GM19324 (cell line): ENCODE measurements at regions not wholly inside any gene's neighbourhood (a gene's known extent, or its start where the extent isn't known, plus 50 kb on each side); places are given as distances from the start of the nearest gene placed in this dataset.
"Not testable (repeated sequence)": the region's sequence is repeated elsewhere in the genome, so short reads cannot be mapped to it uniquely, and the experiment has no call there.

Source experiments
- ATAC-seq: cut with Tn5 transposase; IDR thresholded peaks from one replicate; pipeline ENCODE4 v1.9.1; 2021; ENCODE audit warnings: mild to moderate bottlenecking, moderate library complexity; ENCODE audit not compliant: unreplicated experiment, low FRiP score

- no peak for ATAC-seq
These were observed 296.3 kb upstream of the KLF3 start for GRCh38 chr4:38367642-38368174.

DNA sequence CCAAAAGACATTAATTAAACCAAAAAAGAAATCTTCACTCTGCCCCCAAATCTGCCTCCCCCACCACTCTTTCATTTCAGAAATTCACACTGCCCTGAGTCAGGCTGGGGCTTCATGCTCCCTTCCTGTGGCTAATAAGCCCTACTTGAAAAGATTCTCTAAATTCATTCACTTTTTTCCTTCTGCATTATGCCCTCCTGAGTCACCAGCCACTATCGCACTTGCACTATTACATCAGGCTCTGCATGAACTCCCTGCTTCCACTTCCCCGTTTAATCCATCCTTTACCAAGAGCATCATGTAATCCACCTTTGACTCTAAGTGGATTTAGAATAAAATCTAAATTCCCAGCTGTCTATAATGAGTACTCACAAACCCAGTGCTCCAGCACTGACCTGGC, 295.4 kb upstream of the KLF3 start:
- ATAC-seq: no peak

DNA sequence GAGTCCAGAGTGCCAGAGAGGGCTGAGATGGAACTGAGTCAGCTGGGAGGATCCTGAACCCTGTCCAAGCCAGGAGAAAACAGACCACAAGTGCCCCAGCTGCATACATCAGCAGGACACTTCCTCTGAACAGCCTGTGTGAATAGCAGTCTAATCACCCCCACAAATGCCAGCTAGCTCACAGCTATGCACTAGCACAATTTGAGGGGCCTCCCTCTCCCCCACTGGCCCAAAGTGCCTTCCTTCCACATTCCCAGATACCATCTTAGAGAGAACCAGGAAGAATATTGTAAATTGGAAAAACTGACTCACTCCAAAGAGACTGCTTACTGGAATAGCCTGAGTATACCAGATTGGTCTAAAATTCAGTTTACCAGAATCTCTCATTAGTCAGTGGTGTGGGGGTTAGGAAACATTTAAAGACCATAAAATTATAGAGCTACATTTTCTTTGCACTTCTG, 292.6 kb upstream of the KLF3 start:
- ATAC-seq: no peak

DNA sequence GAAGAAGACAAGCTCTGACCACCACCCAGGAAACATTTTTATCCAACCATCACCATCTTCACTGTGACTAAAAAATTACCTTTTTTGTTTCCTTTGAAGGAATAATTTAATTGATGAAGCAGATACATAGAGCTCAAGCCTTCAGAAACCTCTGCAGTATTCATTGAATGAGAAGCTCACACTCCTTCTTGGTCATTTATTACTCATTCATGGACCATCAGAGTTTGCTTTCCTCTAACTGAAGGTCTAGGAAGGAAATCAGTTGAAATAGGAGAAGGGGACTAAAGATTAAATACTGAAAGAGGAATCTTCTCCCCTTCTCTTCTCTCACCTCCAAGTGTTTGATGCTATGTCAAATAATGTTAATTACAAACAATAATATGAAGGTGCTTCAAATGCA, 290.6 kb upstream of the KLF3 start:
- ATAC-seq: no peak

DNA sequence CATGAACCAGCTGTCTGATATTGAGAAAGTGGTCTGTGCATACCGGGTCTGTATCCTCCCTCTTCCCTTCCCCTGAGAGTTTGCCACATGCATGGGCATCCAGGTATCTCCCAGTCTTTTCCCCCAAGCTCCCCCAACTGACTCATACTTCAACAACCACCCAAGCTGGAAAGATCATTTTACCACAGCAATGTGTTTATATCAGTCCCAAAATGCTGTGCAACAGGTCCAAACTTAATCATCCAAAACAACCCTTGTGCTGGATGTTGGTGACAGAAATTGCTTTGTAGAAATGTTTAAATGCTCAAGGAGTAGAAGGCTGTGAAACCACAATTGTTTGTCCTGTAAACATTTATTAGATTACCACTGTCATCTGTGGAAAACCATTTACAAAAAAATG, 286.8 kb upstream of the KLF3 start:
- ATAC-seq: no peak

GRCh38 chr4:38378478-38378877, 285.5 kb upstream of the KLF3 start:
- ATAC-seq: no peak

DNA sequence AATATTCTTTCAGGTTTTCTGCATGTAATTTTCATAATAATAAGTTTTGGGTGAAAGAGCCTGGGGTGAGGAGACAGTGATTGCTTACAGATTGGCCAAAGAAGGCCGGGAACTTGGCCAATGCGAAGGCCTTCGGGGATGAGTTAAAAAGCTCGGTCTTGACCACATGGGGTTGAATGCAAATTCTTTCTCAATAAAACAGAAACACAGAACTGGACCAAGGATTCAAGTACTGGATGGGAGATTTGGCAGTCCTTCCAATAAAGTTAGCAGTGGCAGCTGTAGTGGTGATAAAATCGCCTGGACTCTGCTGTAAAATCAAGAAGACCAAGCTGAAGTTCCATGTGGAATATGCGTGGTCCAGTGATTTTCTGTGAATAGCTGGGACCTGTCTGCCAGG, 282.2 kb upstream of the KLF3 start:
- no peak for ATAC-seq

DNA sequence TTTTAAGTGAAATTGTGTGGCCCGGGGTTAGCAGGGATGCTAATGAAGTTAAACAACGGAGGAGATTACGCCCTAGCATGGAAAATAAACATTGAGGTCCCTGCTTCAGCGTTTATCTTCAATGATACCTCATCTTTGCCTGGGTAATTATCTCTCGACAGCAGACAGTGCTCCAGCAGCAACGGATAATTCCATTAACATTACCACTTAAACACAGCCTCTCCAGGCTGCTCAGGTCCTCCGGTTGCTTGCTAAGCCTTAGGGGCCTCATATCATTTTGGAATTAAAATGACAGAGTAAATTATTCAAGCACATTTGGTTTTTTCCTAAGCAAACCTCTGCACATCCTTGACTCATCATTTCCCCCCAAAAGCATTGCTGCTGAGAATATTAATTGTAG, 281.5 kb upstream of the KLF3 start:
- ATAC-seq: no peak

DNA sequence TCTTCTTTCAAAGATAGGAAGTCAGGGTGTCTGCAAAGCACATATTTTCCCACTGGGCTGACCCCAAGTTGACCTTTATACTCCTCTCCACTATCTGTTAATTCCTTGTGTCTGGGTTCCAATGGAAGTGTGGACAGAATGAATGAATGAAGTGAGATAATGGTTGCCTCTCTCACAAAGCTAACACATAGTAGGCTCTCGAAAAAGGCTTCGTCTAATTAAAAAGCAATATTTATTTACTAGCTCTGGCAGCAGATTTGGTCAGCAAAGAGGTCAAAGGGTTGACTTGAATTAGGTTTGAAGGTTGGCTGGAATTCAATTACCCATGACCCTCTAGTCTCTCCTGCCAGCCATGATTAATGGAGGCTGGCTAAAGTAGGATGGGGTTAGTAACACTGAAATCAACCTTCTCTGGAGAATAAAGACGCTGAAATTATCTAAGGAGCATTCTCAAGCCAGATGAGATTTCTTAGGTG, 280.3 kb upstream of the KLF3 start:
- ATAC-seq: no peak

DNA sequence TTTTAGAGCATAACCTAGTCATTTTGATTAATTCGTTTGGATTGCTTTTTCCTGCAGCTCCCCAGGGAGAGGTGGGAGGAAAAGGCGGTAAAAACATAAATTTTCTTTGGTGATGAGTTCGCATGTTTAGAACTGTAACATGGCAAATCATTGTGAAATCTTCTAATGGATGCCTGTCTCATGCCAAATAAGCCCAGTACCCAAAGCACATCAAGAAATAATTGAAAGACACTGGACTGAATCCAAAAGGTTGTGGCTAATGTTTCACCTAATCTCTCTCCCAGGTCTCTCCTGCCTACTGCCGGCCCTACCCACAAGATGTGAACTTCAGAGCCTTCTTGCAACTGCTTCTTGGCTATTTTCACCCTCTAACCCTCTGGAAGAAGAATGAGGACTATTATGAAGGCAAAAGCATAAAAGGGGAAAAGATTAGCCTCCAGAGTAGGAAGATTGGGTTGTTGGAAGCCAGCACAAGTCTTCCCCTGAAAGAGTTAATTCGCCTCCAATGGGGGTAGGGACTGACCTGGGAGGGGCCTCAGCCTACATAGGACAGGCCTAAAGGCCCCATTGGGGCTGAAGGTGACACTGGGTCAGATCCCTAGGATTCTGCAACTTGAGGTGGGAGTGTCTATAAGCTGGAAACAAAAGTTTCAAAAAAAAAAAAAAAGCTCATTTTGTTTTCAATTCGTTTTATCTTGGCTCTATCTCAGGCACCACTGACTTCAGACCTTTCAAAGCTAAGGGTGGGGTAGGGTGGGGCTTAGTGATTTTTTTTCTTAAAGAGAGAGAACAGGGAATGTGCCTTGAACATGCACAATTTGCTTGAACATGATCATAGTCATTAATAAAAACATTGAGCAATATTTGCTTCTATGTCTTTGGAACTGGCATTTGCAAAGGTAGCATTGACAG, 278.6 kb upstream of the KLF3 start:
- ATAC-seq: no peak

DNA sequence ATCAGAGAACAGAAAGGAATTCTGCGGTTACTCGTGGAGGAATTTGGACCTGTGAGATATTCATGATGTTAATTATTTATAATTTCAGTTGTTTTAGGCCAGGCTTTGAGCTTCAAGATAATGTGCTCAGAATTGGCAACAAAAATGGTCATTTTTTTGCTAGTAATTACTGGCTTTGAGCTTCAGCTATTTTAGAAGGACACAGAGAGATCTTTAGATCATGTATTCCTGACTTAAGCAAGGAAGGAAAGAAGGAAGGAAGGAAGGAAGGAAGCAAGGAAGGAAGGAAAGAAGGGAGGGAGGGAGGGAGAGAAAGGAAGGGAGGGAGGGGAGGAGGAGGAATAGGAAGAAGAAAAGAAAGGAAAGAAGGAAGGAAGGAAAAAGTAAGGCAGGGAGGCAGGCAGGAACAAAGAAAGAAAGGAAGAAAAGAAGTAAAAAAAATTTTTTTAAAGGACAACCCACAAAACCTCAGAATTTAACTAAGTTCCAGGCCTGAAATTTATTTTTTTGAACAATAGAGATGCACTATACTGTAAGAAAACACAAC, 277.9 kb upstream of the KLF3 start:
- ATAC-seq: no peak

DNA sequence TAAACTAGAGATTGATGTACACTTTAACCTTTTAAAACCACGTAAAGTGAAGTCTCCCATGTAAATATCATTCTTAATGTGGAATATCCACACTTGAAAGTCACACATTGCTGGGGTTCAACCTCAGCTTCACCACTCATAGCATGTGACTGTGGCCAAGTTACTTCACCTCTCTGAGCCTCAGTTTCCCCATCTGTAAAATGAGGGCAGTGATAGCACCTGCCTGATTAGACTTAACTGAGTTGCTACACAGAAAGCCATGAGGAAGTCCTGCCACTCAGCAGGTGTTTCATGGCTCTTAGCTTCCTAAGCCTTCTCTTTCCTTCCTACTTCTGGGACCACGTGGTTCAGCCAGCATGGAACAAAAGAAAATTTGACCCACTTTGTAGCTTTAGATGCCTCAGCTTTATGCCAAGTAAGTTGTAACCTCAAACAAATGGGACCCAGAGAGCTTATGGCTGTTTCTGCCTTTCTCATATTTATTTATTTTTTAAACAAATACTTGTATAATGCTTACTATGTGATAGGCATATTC, 277.3 kb upstream of the KLF3 start:
- no peak for ATAC-seq

- ATAC-seq: no peak
These were observed 276.7 kb upstream of the KLF3 start for GRCh38 chr4:38387348-38387747.

GRCh38 chr4:38387819-38388218, 276.2 kb upstream of the KLF3 start:
- no peak for ATAC-seq

DNA sequence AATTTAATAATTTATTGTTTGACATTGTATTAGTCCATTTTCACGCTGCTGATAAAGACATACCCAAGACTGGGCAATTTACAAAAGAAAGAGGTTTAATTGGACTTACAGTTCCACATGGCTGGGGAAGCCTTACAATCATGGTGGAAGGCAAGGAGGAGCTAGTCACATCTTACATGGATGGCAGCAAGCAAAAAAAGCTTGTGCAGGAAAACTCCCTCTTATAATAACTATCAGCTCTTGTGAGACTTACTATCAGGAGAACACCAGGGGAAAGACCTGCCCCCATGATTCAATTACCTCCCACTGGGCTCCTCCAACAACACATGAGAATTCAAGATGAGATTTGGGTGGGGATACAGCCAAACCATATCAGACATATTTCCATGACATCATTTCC, 275.1 kb upstream of the KLF3 start:
- not testable (repeated sequence) for ATAC-seq

DNA sequence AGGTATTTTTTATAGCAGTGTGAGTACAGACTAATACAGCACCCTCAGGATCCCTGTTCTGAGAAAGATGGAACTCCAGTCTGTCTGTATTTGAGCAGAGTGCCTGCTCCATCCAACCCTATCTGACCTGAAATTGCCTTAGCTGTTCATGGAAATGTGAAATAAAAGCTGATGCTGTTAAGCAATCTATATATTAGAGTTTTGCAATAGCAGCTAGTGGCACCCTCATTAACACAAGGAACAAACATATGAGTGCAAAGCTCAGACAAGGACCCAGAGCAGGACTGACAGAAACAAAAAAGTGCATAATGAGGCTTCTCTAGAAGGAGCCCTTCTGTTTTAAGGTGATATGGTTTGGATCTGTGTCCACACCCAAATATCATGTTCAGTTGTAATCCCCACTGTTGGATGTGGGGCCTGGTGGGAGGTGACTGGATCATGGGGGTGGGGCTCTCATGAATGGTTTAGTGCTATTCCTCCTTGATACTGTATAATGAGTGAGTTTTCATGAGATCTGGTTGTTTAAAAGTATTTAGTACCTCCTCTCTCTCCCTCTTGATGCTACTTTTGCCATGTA, 272.9 kb upstream of the KLF3 start:
- no peak for ATAC-seq

GRCh38 chr4:38392223-38392855, 271.7 kb upstream of the KLF3 start:
- ATAC-seq: no peak

DNA sequence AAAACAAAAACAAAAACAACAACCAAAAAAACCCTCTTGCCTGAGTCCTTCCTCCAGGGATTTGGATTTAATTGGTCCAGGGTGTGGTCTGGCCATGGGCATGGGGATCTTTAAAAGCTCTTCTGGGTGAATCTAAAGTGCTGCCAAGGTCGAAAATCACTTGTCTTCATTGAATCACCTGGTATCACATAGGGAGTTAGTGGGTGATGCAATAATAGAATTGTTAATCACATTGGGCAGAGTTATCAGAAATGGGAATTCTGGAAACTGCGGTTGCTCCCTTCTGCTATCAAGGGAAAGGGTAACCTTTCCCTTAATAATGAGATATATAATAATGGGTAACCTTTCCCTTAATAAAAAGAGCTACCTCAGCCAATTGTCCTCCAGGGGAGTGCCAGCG, 267.9 kb upstream of the KLF3 start:
- no peak for ATAC-seq

DNA sequence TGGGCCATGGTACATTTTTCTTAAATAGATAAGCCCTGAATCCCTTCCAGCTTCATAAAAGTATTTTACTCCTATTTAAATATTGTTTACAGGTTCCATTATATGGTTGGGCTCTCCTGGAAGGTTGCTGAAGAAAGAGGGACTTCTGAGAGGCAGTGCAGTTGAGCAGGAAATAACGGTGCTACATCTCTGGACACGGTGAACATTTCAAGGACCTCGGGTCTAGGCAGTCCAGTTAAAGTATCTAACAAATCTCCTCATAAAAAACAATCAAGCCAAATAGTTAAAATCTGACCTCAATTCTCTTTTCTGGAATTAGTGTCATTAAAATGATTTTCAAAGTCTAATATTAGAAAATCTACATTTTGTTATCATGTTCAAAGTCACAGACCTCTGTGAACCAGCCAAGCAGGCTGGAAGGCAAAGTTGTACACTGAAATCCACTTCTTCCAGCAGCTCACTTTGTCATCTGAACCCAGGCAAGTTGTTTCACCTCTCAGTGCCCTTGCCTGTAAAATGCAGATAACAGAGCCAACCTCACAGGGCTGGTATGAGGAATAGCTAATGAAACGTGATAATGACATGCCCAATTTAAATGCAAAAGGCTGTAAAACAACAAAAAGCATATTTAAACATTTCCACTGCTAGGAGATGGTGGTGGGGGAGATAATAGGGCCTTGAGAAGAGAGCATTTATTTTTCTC, 267.0 kb upstream of the KLF3 start:
- no peak for ATAC-seq

GRCh38 chr4:38400946-38401345, 263.1 kb upstream of the KLF3 start:
- no peak for ATAC-seq
